Keratinocyte (primary cell): ENCODE measurements at regions not wholly inside any gene's neighbourhood (a gene's known extent, or its start where the extent isn't known, plus 50 kb on each side); places are given as distances from the start of the nearest gene placed in this dataset.

Experiments used
- EZH2 ChIP-seq: IDR thresholded peaks from one replicate; pipeline ENCODE4 v1.6.1; 2012; ENCODE audit warnings: inconsistent platforms, mild to moderate bottlenecking, low read length, moderate library complexity
- TF ChIP-seq, protein P1 (sequence below), 3 experiments: IDR thresholded peaks in 1 of 3; conservative IDR thresholded peaks in 1 of 3; optimal IDR thresholded peaks in 1 of 3; 2 replicates in 2 of 3; 3 replicates in 1 of 3; pipeline versions ENCODE3 to v1.5.1; 2011; ENCODE audit warnings: low read length in 3 of 3, mild to moderate bottlenecking in 3 of 3, moderate library complexity in 2 of 3, control low read depth in 1 of 3, inconsistent platforms in 1 of 3; ENCODE audit not compliant: insufficient read depth in 2 of 3; ENCODE audit errors: extremely low read depth in 1 of 3

DNA sequence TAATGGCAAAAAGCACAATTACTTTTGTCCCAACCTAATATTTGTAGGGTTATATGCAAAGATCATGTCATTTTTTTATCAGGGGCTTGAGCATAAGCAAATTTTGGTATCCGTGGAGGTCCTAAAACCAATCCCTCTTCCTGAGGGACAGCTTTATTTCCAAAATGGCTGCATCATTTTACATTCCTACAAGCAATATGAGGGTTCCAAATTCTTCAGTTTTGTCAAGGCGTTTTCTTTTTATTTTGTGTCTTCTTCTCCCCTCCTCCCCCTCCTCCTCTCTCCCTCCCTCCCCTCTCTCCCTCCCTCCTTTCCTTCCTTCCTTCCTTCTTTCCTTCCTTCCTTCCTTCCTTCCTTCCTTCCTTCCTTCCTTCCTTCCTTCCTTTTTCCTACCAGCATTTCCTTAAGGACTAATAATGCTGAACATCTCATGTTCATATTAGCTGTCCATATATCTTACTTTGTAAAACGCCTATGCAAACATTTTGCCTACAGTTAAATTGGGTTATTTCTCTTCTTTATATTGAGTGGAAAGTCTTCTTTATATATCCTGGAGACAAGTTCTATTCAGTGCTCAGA lies 881.8 kb downstream of the DCDC2C start:
- TF ChIP-seq EZH2 = no peak
- TF ChIP-seq, protein P1, sequence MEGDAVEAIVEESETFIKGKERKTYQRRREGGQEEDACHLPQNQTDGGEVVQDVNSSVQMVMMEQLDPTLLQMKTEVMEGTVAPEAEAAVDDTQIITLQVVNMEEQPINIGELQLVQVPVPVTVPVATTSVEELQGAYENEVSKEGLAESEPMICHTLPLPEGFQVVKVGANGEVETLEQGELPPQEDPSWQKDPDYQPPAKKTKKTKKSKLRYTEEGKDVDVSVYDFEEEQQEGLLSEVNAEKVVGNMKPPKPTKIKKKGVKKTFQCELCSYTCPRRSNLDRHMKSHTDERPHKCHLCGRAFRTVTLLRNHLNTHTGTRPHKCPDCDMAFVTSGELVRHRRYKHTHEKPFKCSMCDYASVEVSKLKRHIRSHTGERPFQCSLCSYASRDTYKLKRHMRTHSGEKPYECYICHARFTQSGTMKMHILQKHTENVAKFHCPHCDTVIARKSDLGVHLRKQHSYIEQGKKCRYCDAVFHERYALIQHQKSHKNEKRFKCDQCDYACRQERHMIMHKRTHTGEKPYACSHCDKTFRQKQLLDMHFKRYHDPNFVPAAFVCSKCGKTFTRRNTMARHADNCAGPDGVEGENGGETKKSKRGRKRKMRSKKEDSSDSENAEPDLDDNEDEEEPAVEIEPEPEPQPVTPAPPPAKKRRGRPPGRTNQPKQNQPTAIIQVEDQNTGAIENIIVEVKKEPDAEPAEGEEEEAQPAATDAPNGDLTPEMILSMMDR (optimal IDR thresholded peaks at IDR 0.05 in 1 of 3, IDR thresholded peaks at IDR 0.05 in 1 of 3, conservative IDR thresholded peaks at IDR 0.05 in 1 of 3; ENCODE audit: extremely low read depth in 1 of 3, insufficient read depth in 2 of 3, low read length in 3 of 3) = no peak
